ENCODE measurements at regions not wholly inside any gene's neighbourhood (a gene's known extent, or its start where the extent isn't known, plus 50 kb on each side); places are given as distances from the start of the nearest gene placed in this dataset.

DNA sequence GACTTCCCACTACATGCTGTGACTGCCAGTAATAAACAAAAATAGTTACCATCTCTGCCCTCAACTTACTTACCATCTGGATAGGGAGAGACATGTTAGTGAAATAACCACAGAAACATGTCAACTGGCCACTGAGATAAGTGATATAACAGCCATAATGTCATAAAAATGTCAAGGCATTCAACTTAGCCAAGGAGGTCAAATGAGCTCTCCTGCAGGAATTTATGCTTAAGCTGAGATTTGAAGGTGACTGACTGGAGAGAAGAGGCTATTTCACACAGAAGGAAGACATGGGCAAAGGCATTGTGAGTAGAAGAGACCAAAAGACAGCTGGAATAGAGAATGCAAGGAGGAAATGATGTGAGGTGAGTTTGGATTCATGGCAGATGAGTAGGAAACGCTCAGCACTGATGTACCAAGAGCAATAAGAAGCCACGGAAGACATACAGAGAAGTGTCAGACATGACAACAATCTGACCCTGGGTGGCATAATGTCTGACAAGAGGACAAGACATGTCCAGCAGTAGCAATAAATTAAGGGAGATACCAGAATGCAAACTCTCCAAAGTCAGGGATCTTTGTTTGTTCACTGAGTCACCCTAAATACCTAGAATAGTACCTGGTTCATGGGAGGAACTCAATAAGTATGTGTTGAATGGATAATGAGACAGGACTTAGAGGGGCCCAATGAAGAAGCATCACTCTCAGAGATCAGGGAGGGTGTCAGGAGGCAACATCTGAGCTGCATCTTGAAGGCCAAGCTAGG lies 318.8 kb downstream of the ACTL7B start:
- no peak for TF ChIP-seq TOE1 (CRISPR knock-in tag; IDR thresholded peaks at IDR 0.05)
- no peak for TF ChIP-seq ZNF850 (CRISPR knock-in tag; conservative IDR thresholded peaks at IDR 0.05)
- no peak for TF ChIP-seq AKAP8 (CRISPR knock-in tag; IDR thresholded peaks at IDR 0.05)
- TF ChIP-seq ZNF629 (CRISPR knock-in tag; conservative IDR thresholded peaks at IDR 0.05) = no peak
- no peak for TF ChIP-seq FOSL2 (CRISPR knock-in tag; IDR thresholded peaks at IDR 0.05)
- no peak for TF ChIP-seq ZSCAN5A (CRISPR knock-in tag; IDR thresholded peaks at IDR 0.05; ENCODE audit: borderline replicate concordance)

Measured in HepG2 (cell line).